NCI-H2196 (cell line): ENCODE measurements at regions not wholly inside any gene's neighbourhood (a gene's known extent, or its start where the extent isn't known, plus 50 kb on each side); places are given as distances from the start of the nearest gene placed in this dataset.
"Not testable (repeated sequence)": the region's sequence is repeated elsewhere in the genome, so short reads cannot be mapped to it uniquely, and the experiment has no call there.

ENCODE experiments used
- DNase-seq: peaks from one replicate; lab custom pipeline; 2025; ENCODE audit not compliant: unreplicated experiment; lab: John Stamatoyannopoulos, UW

DNA sequence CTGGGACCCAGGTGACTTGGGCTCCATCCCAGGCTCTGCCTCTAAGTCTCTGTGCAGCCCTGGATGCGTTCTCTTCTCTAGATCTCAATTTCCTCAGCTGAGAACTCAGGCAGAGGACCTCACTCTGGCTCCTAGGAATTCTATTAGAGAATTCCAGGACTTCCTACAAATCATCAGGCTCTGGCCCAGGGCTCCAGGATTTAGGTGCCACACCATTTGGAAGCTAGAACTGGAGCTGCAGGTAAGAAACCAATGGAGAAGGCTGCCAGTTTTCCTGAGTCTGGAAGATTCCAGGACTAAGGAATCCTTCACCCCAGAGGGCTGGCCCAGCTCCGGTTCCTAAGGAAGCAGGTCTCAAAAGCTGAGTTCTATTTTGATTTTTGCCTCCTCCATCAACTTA, 189.8 kb upstream of the CDH5 start:
- no peak for DNase-seq

- no peak for DNase-seq
Measured at GRCh38 chr16:66176111-66176510, 190.4 kb upstream of the CDH5 start.

GRCh38 chr16:66175636-66176035, 190.9 kb upstream of the CDH5 start:
- DNase-seq, result no peak

- DNase-seq, result no peak
Measured at GRCh38 chr16:66175058-66175457, 191.4 kb upstream of the CDH5 start.

DNA sequence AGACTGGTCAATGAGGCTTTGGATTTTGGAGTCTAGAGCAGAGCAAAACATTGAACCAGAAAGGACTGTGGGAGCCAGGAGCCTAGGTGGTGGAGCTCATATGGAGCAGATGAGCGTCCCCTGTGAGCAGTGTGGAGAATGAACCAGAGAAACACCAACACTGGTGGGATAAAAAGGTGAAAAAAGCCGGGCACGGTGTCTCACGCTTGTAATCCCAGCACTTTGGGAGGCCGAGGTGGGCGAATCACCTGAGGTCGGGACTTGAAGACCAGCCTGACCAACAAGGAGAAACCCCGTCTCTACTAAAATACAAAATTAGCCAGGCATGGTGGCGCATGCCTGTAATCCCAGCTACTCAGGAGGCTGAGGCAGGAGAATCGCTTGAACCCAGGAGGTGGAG, 192.7 kb upstream of the CDH5 start:
- DNase-seq, result not testable (repeated sequence)

- DNase-seq, result not testable (repeated sequence)
Measured at GRCh38 chr16:66173181-66173580, 193.3 kb upstream of the CDH5 start.

- DNase-seq, result no peak
Measured at GRCh38 chr16:66172463-66172862, 194.0 kb upstream of the CDH5 start.

DNA sequence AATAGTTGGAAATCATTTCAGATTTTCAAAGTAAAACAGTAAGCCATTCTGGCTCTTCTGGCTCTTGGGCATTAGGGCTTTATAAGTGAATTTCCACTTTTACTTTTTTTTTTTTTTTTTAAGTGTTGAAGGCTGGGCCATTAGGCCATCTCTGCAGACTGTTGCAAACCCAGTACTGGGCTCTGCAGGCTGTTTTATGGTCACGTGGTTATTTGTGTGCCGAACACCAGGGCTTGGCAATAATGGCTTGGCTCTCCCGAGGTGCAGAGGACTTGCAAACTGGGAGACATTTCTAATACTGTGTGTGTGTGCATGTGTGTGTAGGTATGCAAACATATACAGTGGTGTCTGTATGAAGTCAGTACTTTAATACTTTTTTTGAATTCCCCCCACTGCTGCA, 194.9 kb upstream of the CDH5 start:
- no peak for DNase-seq

GRCh38 chr16:66170989-66171388, 195.5 kb upstream of the CDH5 start:
- no peak for DNase-seq

DNA sequence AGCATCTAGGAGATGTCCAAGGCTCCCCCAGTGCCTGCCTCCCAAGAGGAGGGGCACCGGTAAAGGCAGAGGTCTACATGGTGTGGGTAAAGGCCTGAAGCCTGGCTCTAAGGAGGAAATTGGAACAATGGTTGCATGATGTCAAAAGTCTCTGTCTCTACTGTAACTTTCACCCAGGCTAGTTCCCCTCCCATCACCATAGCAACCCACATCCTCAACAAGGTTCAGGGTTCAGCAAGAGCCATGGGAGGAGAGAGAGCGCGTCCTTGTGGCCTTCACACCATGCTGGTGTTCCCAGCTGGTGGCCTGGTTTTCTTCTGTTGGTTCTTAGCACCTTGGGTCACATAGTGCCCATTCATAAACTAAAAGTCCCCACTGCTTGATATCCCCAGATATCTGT, 196.7 kb upstream of the CDH5 start:
- no peak for DNase-seq

DNA sequence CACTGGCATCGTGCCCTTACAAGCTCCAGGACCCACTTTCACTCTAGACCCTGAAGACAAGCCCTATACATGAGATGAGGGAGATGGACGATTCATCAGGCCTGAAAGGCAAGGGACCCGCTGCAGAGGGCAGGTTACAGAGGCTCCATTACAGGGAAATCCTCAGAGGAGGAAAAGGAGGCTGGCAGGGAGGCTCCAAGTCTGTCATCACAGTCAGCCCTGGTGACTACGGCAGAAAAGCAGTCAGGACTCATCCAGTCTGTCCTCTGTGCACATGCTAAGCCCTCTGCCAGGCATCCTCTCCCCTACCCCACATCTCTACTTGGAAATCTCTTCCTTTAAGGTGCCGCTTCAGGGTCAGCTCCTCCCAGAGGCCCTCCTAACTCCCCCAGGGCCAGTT, 197.7 kb upstream of the CDH5 start:
- no peak for DNase-seq

DNA sequence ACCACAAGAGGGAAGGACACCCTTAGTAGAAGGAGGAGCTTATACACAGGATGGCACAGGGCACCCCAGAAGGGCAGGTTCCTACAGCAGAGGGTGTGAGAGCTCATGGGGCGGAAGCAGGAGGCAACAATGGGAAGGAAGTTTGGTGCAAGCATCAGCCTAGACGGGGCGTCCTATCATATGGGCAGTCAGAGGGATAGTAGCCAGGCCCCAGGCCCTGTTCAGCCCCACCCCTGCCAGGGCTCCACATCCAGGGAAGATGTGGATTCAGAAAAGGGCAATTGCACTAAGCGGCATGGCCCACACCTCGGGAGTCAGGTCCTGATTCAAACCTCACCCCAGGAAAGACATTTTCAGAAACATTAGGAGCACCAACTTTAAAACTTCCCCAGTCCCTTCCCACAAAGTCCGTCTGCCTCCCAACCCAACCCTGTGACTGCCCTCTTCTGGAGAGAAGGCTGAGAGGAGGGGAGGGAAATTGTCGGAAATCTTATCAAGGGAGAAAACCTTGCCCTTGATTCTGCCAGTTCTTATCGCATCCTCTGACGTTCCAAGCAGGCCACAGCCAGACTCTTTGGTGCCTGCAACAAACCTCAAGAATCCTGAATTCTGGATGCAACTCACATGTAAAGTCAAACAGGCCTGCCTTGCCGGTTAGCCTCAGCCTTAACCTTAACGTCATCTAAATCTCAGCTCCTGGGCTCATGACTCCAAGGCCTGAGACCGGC, 198.8 kb upstream of the CDH5 start:
- no peak for DNase-seq

- DNase-seq, result no peak
Measured at GRCh38 chr16:66166490-66166889, 200.0 kb upstream of the CDH5 start.

DNA sequence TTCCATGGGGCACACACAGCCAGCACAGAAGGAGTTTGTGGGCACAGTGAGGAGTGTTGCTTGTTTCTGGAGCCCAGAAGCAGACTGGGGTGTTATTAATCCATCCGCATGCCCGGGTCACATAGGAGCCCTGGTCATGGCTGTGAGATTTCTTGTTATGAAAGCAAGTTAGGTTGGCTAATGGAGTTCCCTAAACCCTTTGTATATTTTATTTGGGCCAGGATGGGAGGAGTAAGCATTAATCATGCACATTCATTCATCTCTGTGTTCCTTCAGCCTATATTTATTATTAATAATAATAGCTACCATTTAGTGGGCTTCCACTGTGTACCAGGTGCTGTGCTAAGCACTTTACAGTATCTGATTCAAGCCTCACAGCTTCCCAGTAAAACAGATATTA, 200.6 kb upstream of the CDH5 start:
- DNase-seq, result no peak

GRCh38 chr16:66164581-66165247, 201.8 kb upstream of the CDH5 start:
- DNase-seq, result no peak

DNA sequence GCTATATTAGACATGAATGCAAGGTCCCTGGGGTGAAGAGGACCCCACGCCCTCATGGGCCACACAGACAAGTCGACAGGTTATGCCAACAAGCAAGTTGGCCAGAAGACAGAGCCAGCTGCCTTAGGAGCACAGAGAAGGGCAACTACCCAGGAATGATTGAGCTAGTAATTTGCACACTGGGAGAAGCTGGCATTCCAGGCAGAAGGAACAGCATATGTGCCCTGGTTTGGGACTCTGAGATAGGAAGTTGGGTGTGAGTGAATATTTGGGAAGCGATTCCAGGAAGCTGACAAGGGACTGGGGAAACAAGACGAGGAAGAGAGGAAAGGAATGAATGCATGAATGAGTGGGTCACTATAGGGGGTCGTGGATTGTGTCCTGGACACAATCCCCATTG, 203.7 kb upstream of the CDH5 start:
- DNase-seq, result no peak

GRCh38 chr16:66161942-66162341, 204.5 kb upstream of the CDH5 start:
- no peak for DNase-seq

GRCh38 chr16:66161269-66161668, 205.2 kb upstream of the CDH5 start:
- DNase-seq, result no peak

GRCh38 chr16:66159987-66160386, 206.5 kb upstream of the CDH5 start:
- no peak for DNase-seq

DNA sequence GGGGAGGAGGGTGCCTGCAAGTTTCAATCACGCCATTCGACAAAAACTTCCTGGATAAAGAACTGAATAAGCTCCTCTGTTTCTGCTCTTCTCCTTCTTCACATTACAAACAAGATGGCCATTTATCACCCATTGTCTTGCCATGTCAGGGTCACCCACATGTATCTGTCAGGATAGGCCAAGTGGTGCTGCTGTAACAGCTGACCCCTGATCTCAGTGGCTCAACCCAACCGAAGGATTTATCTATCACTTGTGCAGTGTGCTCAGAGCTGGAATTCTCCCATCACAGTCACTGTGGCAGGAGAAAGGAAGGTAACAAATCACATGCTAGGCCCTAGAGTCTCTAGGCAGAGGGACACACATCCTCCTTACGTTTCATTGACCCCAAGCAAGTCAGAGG, 210.0 kb upstream of the CDH5 start:
- DNase-seq, result no peak

GRCh38 chr16:66155933-66156332, 210.6 kb upstream of the CDH5 start:
- DNase-seq, result no peak

DNA sequence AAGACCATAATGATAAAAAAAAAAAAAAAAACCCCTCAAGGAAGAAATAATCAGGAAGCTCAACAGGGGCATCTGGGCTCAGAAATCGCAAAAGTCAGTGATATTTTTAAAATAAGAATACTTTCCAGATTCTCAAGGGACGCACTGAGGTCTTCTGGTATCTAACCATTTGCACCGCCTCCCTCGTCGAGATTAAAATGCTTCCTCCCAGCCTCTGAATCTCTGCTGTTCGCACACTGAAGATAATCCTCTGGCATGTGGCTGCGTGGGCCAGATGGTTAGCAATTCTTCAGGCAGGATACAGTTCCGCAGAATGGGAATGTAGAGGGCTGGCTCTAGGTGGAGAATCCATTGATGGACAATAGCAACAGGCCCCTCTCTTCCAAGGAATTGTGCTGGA, 211.7 kb upstream of the CDH5 start:
- no peak for DNase-seq

DNA sequence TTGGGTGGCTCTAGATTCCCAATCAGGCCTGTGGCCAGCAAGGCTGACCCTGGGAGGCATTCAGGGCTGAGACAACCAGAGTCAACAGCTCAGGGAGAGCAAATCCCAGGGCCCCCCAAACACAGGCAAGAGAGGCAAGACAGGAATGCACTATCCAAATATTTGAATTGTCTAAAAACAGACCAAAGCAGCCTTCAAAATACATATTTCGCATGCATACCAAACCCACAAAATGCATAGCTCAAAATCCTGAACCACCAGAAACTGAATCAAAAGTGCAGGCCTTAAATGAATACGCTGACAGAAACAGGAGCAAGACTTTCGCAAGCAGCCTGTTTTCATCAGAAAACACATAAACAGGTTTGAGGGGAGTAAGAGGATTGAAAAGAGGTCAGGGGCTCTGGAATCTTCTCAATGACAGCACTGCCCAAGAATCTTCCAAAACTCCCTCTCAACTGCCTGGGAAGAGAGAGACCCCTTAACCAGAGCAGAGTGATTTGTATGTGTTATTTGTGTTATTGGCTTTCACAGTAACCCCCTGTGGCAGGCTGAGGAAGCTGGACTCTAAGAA, 213.6 kb upstream of the CDH5 start:
- DNase-seq, result no peak
